H1 (cell line): ENCODE measurements at regions not wholly inside any gene's neighbourhood (a gene's known extent, or its start where the extent isn't known, plus 50 kb on each side); places are given as distances from the start of the nearest gene placed in this dataset.
"Not testable (repeated sequence)": the region's sequence is repeated elsewhere in the genome, so short reads cannot be mapped to it uniquely, and the experiment has no call there.

Source experiments
- CTCF ChIA-PET: fragments of 300-600 bp; sonication (Branson Sonifier 250); formaldehyde crosslinking; loops from one replicate; lab custom pipeline; 2021; ENCODE audit not compliant: partially characterized antibody; lab: Charles Lee
- POLR2A ChIA-PET: fragments of 300-600 bp; sonication (Branson Sonifier 250); formaldehyde crosslinking; loops from one replicate; lab custom pipeline; 2021; ENCODE audit warnings: inconsistent platforms; ENCODE audit not compliant: partially characterized antibody; lab: Charles Lee
- DNase-seq, 2 experiments: peaks; one replicate each; pipeline versions ENCODE4 v3.0.0 to v3.0.0-alpha.2; 2010 to 2022; ENCODE audit warnings: low spot score in 2 of 2, low read depth in 1 of 2, mixed read lengths in 1 of 2
- FAIRE-seq: peaks from 2 replicates; lab custom pipeline; 2011; peaks lifted over from hg19 to GRCh38; lab: Jason Lieb, UNC
- H2AFZ ChIP-seq: 2 replicates; pipeline ENCODE4 v1.8.1; 2012; ENCODE audit warnings: low read length, inconsistent platforms
- H2AK5ac ChIP-seq: 2 replicates; pipeline ENCODE4 v1.6.1; 2013; ENCODE audit warnings: low read depth, low read length
- H2BK120ac ChIP-seq: replicated peaks from 2 replicates; pipeline ENCODE3; 2013; ENCODE audit warnings: low read depth, low read length, inconsistent platforms
- H2BK12ac ChIP-seq: 2 replicates; pipeline ENCODE4 v1.6.1; 2013; ENCODE audit warnings: low read depth, low read length
- H2BK15ac ChIP-seq: 2 replicates; pipeline ENCODE4 v1.6.1; 2013; ENCODE audit warnings: low read length
- H2BK20ac ChIP-seq: 2 replicates; pipeline ENCODE4 v1.6.1; 2013; ENCODE audit warnings: low read length
- H2BK5ac ChIP-seq: 2 replicates; pipeline ENCODE4 v1.6.1; 2013; ENCODE audit warnings: low read depth, low read length
- H3K14ac ChIP-seq: 2 replicates; pipeline ENCODE4 v1.6.1; 2013; ENCODE audit warnings: inconsistent platforms; ENCODE audit not compliant: insufficient read length
- H3K18ac ChIP-seq: 2 replicates; pipeline ENCODE4 v1.6.1; 2013; ENCODE audit warnings: low read length; ENCODE audit errors: extremely low read depth
- H3K23ac ChIP-seq: 2 replicates; pipeline ENCODE4 v1.6.1; 2013; ENCODE audit warnings: inconsistent platforms; ENCODE audit not compliant: insufficient read length
- H3K23me2 ChIP-seq: 2 replicates; pipeline ENCODE4 v1.6.1; 2013; ENCODE audit warnings: low read depth, low read length
- H3K27ac ChIP-seq: 2 replicates; pipeline ENCODE4 v1.6.1; 2011; ENCODE audit warnings: low read depth, low read length, inconsistent platforms
- H3K27me3 ChIP-seq, 4 experiments: replicated peaks in 1 of 4; 1 replicate in 1 of 4; 2 replicates in 3 of 4; pipeline versions ENCODE4 v1.6.1 to v1.8.1; 2011 to 2013; ENCODE audit warnings: low read length in 3 of 4, mild to moderate bottlenecking in 3 of 4, inconsistent platforms in 2 of 4, mixed read lengths in 2 of 4, moderate library complexity in 1 of 4; ENCODE audit not compliant: control insufficient read depth in 3 of 4, insufficient read depth in 3 of 4; ENCODE audit errors: extremely low read depth in 1 of 4
- H3K36me3 ChIP-seq, 4 experiments: 2 replicates each; pipeline versions ENCODE4 v1.6.1 to v1.8.1; 2011 to 2013; ENCODE audit warnings: mild to moderate bottlenecking in 4 of 4, low read length in 3 of 4, moderate library complexity in 2 of 4, control low read depth in 1 of 4, inconsistent platforms in 1 of 4; ENCODE audit not compliant: insufficient read depth in 4 of 4, control insufficient read depth in 2 of 4
- H3K4ac ChIP-seq: replicated peaks from 2 replicates; pipeline ENCODE3; 2013; ENCODE audit warnings: low read length, low read depth, mixed read lengths, inconsistent platforms; ENCODE audit not compliant: insufficient read length
- H3K4me1 ChIP-seq, 4 experiments: replicated peaks in 1 of 4; 1 replicate in 1 of 4; 2 replicates in 3 of 4; pipeline versions ENCODE4 v1.6.1 to v1.8.1; 2011 to 2013; ENCODE audit warnings: low read length in 3 of 4, inconsistent platforms in 2 of 4, mixed read lengths in 1 of 4; ENCODE audit not compliant: insufficient read depth in 4 of 4, control insufficient read depth in 3 of 4
- H3K4me2 ChIP-seq, 2 experiments: 2 replicates each; pipeline versions ENCODE4 v1.6.1 to v1.8.1; 2011 to 2013; ENCODE audit warnings: low read depth in 2 of 2, low read length in 2 of 2, control low read depth in 1 of 2, inconsistent platforms in 1 of 2, mild to moderate bottlenecking in 1 of 2; ENCODE audit not compliant: insufficient read depth in 1 of 2
- H3K4me3 ChIP-seq, 4 experiments: fragments of 200-600, 300-600 bp in 1 of 4; sonication (generic), shearing (Covaris generic), sonication (Bioruptor Twin) in 1 of 4; 2 replicates each; pipeline versions ENCODE4 v1.5.1 to v1.8.1; 2011 to 2016; ENCODE audit warnings: low read length in 4 of 4, low read depth in 3 of 4, control low read depth in 2 of 4, inconsistent platforms in 2 of 4, mild to moderate bottlenecking in 2 of 4, mixed read lengths in 1 of 4, moderate library complexity in 1 of 4; ENCODE audit not compliant: insufficient read depth in 2 of 4; ENCODE audit errors: extremely low read depth in 1 of 4
- H3K56ac ChIP-seq: replicated peaks from 2 replicates; pipeline ENCODE3; 2013; ENCODE audit warnings: low read depth, mild to moderate bottlenecking, mixed read lengths, low read length, inconsistent platforms; ENCODE audit not compliant: insufficient read length
- H3K79me1 ChIP-seq: 2 replicates; pipeline ENCODE4 v1.6.1; 2013; ENCODE audit warnings: low read depth, low read length, control low read depth
- H3K79me2 ChIP-seq, 2 experiments: 2 replicates each; pipeline versions ENCODE4 v1.6.1 to v1.8.1; 2012 to 2013; ENCODE audit warnings: low read length in 2 of 2, mild to moderate bottlenecking in 2 of 2, inconsistent platforms in 1 of 2; ENCODE audit not compliant: insufficient read depth in 2 of 2, control insufficient read depth in 1 of 2
- H3K9ac ChIP-seq, 4 experiments: replicated peaks in 1 of 4; 1 replicate in 1 of 4; 2 replicates in 3 of 4; pipeline versions ENCODE4 v1.6.1 to v1.8.1; 2011 to 2013; ENCODE audit warnings: low read depth in 3 of 4, low read length in 3 of 4, control low read depth in 2 of 4, mild to moderate bottlenecking in 2 of 4, moderate library complexity in 2 of 4, inconsistent platforms in 1 of 4; ENCODE audit errors: extremely low read depth in 1 of 4
- H3K9me3 ChIP-seq, 2 experiments: 2 replicates each; pipeline versions ENCODE4 v1.6.1 to v1.8.1; 2012 to 2013; ENCODE audit warnings: mild to moderate bottlenecking in 2 of 2, moderate library complexity in 2 of 2, control low read depth in 1 of 2, inconsistent platforms in 1 of 2, low read depth in 1 of 2, low read length in 1 of 2, mixed read lengths in 1 of 2; ENCODE audit not compliant: insufficient read depth in 2 of 2
- H4K20me1 ChIP-seq, 2 experiments: replicated peaks in 1 of 2; 2 replicates each; pipeline versions ENCODE3 to v1.8.1; 2011 to 2013; ENCODE audit warnings: inconsistent platforms in 2 of 2, low read length in 2 of 2, mild to moderate bottlenecking in 1 of 2; ENCODE audit not compliant: insufficient read depth in 2 of 2, control insufficient read depth in 1 of 2
- H4K5ac ChIP-seq: 2 replicates; pipeline ENCODE4 v1.6.1; 2013; ENCODE audit warnings: low read length, low read depth, mixed read lengths, inconsistent platforms; ENCODE audit not compliant: insufficient read length
- H4K8ac ChIP-seq: 2 replicates; pipeline ENCODE4 v1.8.0; 2013; ENCODE audit warnings: mild to moderate bottlenecking, moderate library complexity, low read length, inconsistent platforms; ENCODE audit not compliant: insufficient read depth; ENCODE audit errors: extremely low read depth
- H4K91ac ChIP-seq: replicated peaks from 2 replicates; pipeline ENCODE3; 2013; ENCODE audit warnings: low read length, mixed read lengths, inconsistent platforms; ENCODE audit not compliant: insufficient read length
- WGBS, 2 experiments: shearing (Covaris generic) in 1 of 2; methylation state at CpG; one replicate each; pipeline versions ENCODE4 v1.1.6 to v1.1.7; 2013 to 2015; ENCODE audit warnings: low lambda C conversion rate in 2 of 2, mixed read lengths in 2 of 2, inconsistent platforms in 1 of 2, low coverage in 1 of 2, missing lambda C conversion rate in 1 of 2; ENCODE audit not compliant: insufficient replicate concordance in 2 of 2, insufficient coverage in 1 of 2, insufficient read length in 1 of 2; ENCODE audit errors: extremely low coverage in 1 of 2, missing lambda C conversion rate in 1 of 2; 5-methylcytosine and 5-hydroxymethylcytosine counted together

DNA sequence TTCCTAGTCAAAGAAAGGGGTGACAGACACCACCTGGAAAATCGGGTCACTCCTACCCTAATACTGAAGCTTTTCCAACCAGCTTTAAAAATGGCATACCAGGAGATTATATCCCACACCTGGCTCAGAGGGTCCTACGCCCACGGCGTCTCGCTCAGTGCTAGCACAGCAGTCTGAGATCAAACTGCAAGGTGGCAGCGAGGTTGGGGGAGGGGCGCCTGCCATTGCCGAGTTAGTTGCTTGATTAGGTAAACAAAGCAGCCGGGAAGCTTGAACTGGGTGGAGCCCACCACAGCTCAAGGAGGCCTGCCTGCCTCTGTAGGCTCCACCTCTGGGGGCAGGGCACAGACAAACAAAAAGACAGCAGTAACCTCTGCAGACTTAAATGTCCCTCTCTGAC is 127.1 kb downstream of the NXPE2 start:
- ChIA-PET CTCF (interaction anchor here (0.7 to 1.5 kb wide), 4 partner anchors 27 to 1898 kb away, joined by 3 to 7 read pairs (median 4); no protein-coding TSS in a partner anchor), POLR2A (interaction anchor here (1.2 kb wide), 1 partner anchor 12 kb away, joined by 6 read pairs; no protein-coding TSS in a partner anchor)
- H3K18ac ChIP-seq, H2BK20ac ChIP-seq, H2BK5ac ChIP-seq, H2BK120ac ChIP-seq, H3K36me3 ChIP-seq, H3K4ac ChIP-seq, H2BK15ac ChIP-seq, H4K8ac ChIP-seq, H3K79me2 ChIP-seq, H4K5ac ChIP-seq, H3K4me3 ChIP-seq, H3K27ac ChIP-seq, H2BK12ac ChIP-seq, H3K56ac ChIP-seq, H3K27me3 ChIP-seq, H4K20me1 ChIP-seq, H3K4me2 ChIP-seq, H2AK5ac ChIP-seq, FAIRE-seq, H3K4me1 ChIP-seq, H3K79me1 ChIP-seq, H3K23ac ChIP-seq, H3K23me2 ChIP-seq, H4K91ac ChIP-seq, H2AFZ ChIP-seq, H3K14ac ChIP-seq, H3K9ac ChIP-seq: not testable (repeated sequence)
- H3K9me3 ChIP-seq, result peaks cover 8 to 12% of the 10 kb centered on the region in 2 experiments; a peak in 2 of 4 replicates
- peak in 1 of 2 experiments; percentile 68 for DNase-seq
- WGBS, 2 experiments, result 53% methylated on average over 9 of the region's 9 CpGs; no CpG with 5 or more reads in 1 of the 2 experiments
